Keratinocyte (primary cell): ENCODE measurements at regions not wholly inside any gene's neighbourhood (a gene's known extent, or its start where the extent isn't known, plus 50 kb on each side); places are given as distances from the start of the nearest gene placed in this dataset.

ENCODE experiments used
- DNase-seq: peaks from one replicate; pipeline ENCODE4 v3.0.0-alpha.2; 2011; ENCODE audit warnings: low read depth, missing footprints, low spot score
- FAIRE-seq: peaks from 2 replicates; lab custom pipeline; 2011; peaks lifted over from hg19 to GRCh38; lab: Jason Lieb, UNC
- H2AFZ ChIP-seq: 2 replicates; pipeline ENCODE4 v1.6.0; 2012; ENCODE audit warnings: low read length, control low read depth, inconsistent platforms; ENCODE audit not compliant: control insufficient read depth
- H3K27ac ChIP-seq: 2 replicates; pipeline ENCODE4 v1.5.1; 2011; ENCODE audit warnings: low read length; ENCODE audit not compliant: control insufficient read depth, insufficient read depth
- H3K27me3 ChIP-seq: 3 replicates; pipeline ENCODE4 v1.6.0; 2011; ENCODE audit warnings: low read length; ENCODE audit not compliant: control insufficient read depth, insufficient read depth; ENCODE audit errors: extremely low read depth
- H3K36me3 ChIP-seq, 2 experiments: 2 replicates in 1 of 2; 3 replicates in 1 of 2; pipeline ENCODE4 v1.5.1; 2011; ENCODE audit warnings: low read length in 2 of 2, mild to moderate bottlenecking in 1 of 2; ENCODE audit not compliant: control insufficient read depth in 2 of 2, insufficient read depth in 2 of 2; ENCODE audit errors: extremely low read depth in 1 of 2
- H3K4me1 ChIP-seq: 3 replicates; pipeline ENCODE4 v1.5.1; 2011; ENCODE audit warnings: low read length; ENCODE audit not compliant: control insufficient read depth, insufficient read depth; ENCODE audit errors: extremely low read depth
- H3K4me2 ChIP-seq: 3 replicates; pipeline ENCODE4 v1.6.0; 2011; ENCODE audit warnings: low read depth, low read length; ENCODE audit not compliant: control insufficient read depth, insufficient read depth; ENCODE audit errors: extremely low read depth
- H3K4me3 ChIP-seq, 3 experiments: fragments of 200-600 bp in 1 of 3; sonication (generic) in 1 of 3; 2 replicates in 2 of 3; 3 replicates in 1 of 3; pipeline ENCODE4 v1.5.1; 2011 to 2016; ENCODE audit warnings: low read length in 3 of 3, mild to moderate bottlenecking in 3 of 3, control low read depth in 2 of 3, inconsistent platforms in 1 of 3, low read depth in 1 of 3, mixed read lengths in 1 of 3, mixed run types in 1 of 3, moderate library complexity in 1 of 3; ENCODE audit not compliant: control insufficient read depth in 2 of 3, insufficient read depth in 2 of 3; ENCODE audit errors: extremely low read depth in 1 of 3
- H3K79me2 ChIP-seq: 2 replicates; pipeline ENCODE4 v1.6.0; 2012; ENCODE audit warnings: low read length; ENCODE audit not compliant: control insufficient read depth, insufficient read depth
- H3K9ac ChIP-seq: 3 replicates; pipeline ENCODE4 v1.6.0; 2011; ENCODE audit warnings: low read length; ENCODE audit not compliant: control insufficient read depth, insufficient read depth; ENCODE audit errors: extremely low read depth
- H3K9me1 ChIP-seq: 3 replicates; pipeline ENCODE4 v1.6.0; 2011; ENCODE audit warnings: low read length; ENCODE audit not compliant: control insufficient read depth, insufficient read depth; ENCODE audit errors: extremely low read depth
- H3K9me3 ChIP-seq: 2 replicates; pipeline ENCODE4 v1.5.1; 2012; ENCODE audit warnings: low read depth, low read length; ENCODE audit not compliant: control insufficient read depth
- H4K20me1 ChIP-seq: 3 replicates; pipeline ENCODE4 v1.6.0; 2011; ENCODE audit warnings: low read length; ENCODE audit not compliant: control insufficient read depth, insufficient read depth; ENCODE audit errors: extremely low read depth
- EZH2 ChIP-seq: IDR thresholded peaks from one replicate; pipeline ENCODE4 v1.6.1; 2012; ENCODE audit warnings: inconsistent platforms, mild to moderate bottlenecking, low read length, moderate library complexity
- dilution Hi-C: fragments of 300-500 bp; cut with MboI; formaldehyde crosslinking; loops from one replicate; pipeline ENCODE4 v1.7.0; 2020; ENCODE audit warnings: low sequenced_read_pairs; ENCODE audit not compliant: extremely low pct_ligation_motif_present
- TF ChIP-seq, protein P1 (sequence below), 3 experiments: IDR thresholded peaks in 1 of 3; conservative IDR thresholded peaks in 1 of 3; optimal IDR thresholded peaks in 1 of 3; 2 replicates in 2 of 3; 3 replicates in 1 of 3; pipeline versions ENCODE3 to v1.5.1; 2011; ENCODE audit warnings: low read length in 3 of 3, mild to moderate bottlenecking in 3 of 3, moderate library complexity in 2 of 3, control low read depth in 1 of 3, inconsistent platforms in 1 of 3; ENCODE audit not compliant: insufficient read depth in 2 of 3; ENCODE audit errors: extremely low read depth in 1 of 3

- no peak for FAIRE-seq
- Histone ChIP-seq H3K36me3 (no peaks in the 10 kb centered on the region), H3K79me2 (no peaks in the 10 kb centered on the region), H3K9ac (no peak overlapping the region), H3K4me2 (no peak overlapping the region), H3K9me1 (no peaks in the 10 kb centered on the region), H3K4me1 (no peaks in the 10 kb centered on the region), H4K20me1 (no peaks in the 10 kb centered on the region), H3K9me3 (no peaks in the 10 kb centered on the region), H3K27me3 (no peaks in the 10 kb centered on the region), H2AFZ (no peak overlapping the region), H3K4me3 (no peak overlapping the region), H3K27ac (no peak overlapping the region)
- DNase-seq = no peak
- TF ChIP-seq, protein P1, sequence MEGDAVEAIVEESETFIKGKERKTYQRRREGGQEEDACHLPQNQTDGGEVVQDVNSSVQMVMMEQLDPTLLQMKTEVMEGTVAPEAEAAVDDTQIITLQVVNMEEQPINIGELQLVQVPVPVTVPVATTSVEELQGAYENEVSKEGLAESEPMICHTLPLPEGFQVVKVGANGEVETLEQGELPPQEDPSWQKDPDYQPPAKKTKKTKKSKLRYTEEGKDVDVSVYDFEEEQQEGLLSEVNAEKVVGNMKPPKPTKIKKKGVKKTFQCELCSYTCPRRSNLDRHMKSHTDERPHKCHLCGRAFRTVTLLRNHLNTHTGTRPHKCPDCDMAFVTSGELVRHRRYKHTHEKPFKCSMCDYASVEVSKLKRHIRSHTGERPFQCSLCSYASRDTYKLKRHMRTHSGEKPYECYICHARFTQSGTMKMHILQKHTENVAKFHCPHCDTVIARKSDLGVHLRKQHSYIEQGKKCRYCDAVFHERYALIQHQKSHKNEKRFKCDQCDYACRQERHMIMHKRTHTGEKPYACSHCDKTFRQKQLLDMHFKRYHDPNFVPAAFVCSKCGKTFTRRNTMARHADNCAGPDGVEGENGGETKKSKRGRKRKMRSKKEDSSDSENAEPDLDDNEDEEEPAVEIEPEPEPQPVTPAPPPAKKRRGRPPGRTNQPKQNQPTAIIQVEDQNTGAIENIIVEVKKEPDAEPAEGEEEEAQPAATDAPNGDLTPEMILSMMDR (optimal IDR thresholded peaks at IDR 0.05 in 1 of 3, IDR thresholded peaks at IDR 0.05 in 1 of 3, conservative IDR thresholded peaks at IDR 0.05 in 1 of 3; ENCODE audit: extremely low read depth in 1 of 3, insufficient read depth in 2 of 3, low read length in 3 of 3) = no peak
- TF ChIP-seq EZH2 = no peak
- dilution Hi-C loops = no loop called here
Measured at GRCh38 chr14:85313560-85314207, 216.3 kb upstream of the FLRT2 start.

- Histone ChIP-seq H3K36me3 (no peaks in the 10 kb centered on the region), H3K27me3 (no peaks in the 10 kb centered on the region), H4K20me1 (no peaks in the 10 kb centered on the region), H3K9ac (no peak overlapping the region), H3K9me1 (no peaks in the 10 kb centered on the region), H3K27ac (no peak overlapping the region), H3K9me3 (no peaks in the 10 kb centered on the region), H3K4me1 (no peaks in the 10 kb centered on the region), H3K79me2 (no peaks in the 10 kb centered on the region), H3K4me3 (no peak overlapping the region), H3K4me2 (no peak overlapping the region), H2AFZ (no peak overlapping the region)
- DNase-seq (no peak), FAIRE-seq (no peak)
- no peak for TF ChIP-seq EZH2
- TF ChIP-seq, protein P1 (optimal IDR thresholded peaks at IDR 0.05 in 1 of 3, IDR thresholded peaks at IDR 0.05 in 1 of 3, conservative IDR thresholded peaks at IDR 0.05 in 1 of 3; ENCODE audit: extremely low read depth in 1 of 3, insufficient read depth in 2 of 3, low read length in 3 of 3) = no peak
- dilution Hi-C loops = no loop called here
Measured at GRCh38 chr14:85315290-85315689, 214.7 kb upstream of the FLRT2 start.
